Fibroblast of skin of back (primary cell): ENCODE measurements at regions not wholly inside any gene's neighbourhood (a gene's known extent, or its start where the extent isn't known, plus 50 kb on each side); places are given as distances from the start of the nearest gene placed in this dataset.
A peak's percentile ranks its signal among the peaks of the same experiment; 100 is the strongest.
"Not testable (repeated sequence)": the region's sequence is repeated elsewhere in the genome, so short reads cannot be mapped to it uniquely, and the experiment has no call there.

Experiments
- DNase-seq: peaks from one replicate; pipeline ENCODE4 v3.0.0-alpha.2; 2013

- not testable (repeated sequence) for DNase-seq
Measured at GRCh38 chr7:96829121-96829520, 119.5 kb upstream of the SEM1 start.

- DNase-seq: no peak
Measured at GRCh38 chr7:96831446-96831845, 121.8 kb upstream of the SEM1 start.

GRCh38 chr7:96832092-96832662, 122.5 kb upstream of the SEM1 start:
- DNase-seq: no peak

- no peak for DNase-seq
Measured at GRCh38 chr7:96833676-96834453, 124.2 kb upstream of the SEM1 start.

GRCh38 chr7:96836456-96836855, 126.8 kb upstream of the SEM1 start:
- no peak for DNase-seq

- no peak for DNase-seq
Measured at GRCh38 chr7:96837593-96837992, 127.9 kb upstream of the SEM1 start.

GRCh38 chr7:96838481-96838880, 128.8 kb upstream of the SEM1 start:
- DNase-seq: no peak

GRCh38 chr7:96855139-96855538, 145.5 kb upstream of the SEM1 start:
- DNase-seq: no peak

- no peak for DNase-seq
Measured at GRCh38 chr7:96855691-96856090, 146.0 kb upstream of the SEM1 start.

- no peak for DNase-seq
Measured at GRCh38 chr7:96869538-96869937, 135.8 kb upstream of the DLX6 start.

- no peak for DNase-seq
Measured at GRCh38 chr7:96870185-96870584, 135.2 kb upstream of the DLX6 start.

GRCh38 chr7:96870934-96871333, 134.4 kb upstream of the DLX6 start:
- no peak for DNase-seq

GRCh38 chr7:96887426-96887825, 117.9 kb upstream of the DLX6 start:
- peak; percentile 25 for DNase-seq

- no peak for DNase-seq
Measured at GRCh38 chr7:96899108-96899507, 106.2 kb upstream of the DLX6 start.

- no peak for DNase-seq
Measured at GRCh38 chr7:96901822-96902445, 103.4 kb upstream of the DLX6 start.

- DNase-seq: no peak
Measured at GRCh38 chr7:96903906-96904305, 101.4 kb upstream of the DLX6 start.

GRCh38 chr7:96910486-96910885, 94.9 kb upstream of the DLX6 start:
- DNase-seq: no peak

- DNase-seq: no peak
Measured at GRCh38 chr7:96915029-96915428, 90.3 kb upstream of the DLX6 start.

- no peak for DNase-seq
Measured at GRCh38 chr7:96920064-96920463, 85.3 kb upstream of the DLX6 start.

GRCh38 chr7:96920713-96921112, 84.6 kb upstream of the DLX6 start:
- no peak for DNase-seq

GRCh38 chr7:96921231-96921630, 84.1 kb upstream of the DLX6 start:
- DNase-seq: no peak

- DNase-seq: no peak
Measured at GRCh38 chr7:96921771-96922170, 83.6 kb upstream of the DLX6 start.

GRCh38 chr7:96923345-96923744, 82.0 kb upstream of the DLX6 start:
- not testable (repeated sequence) for DNase-seq

GRCh38 chr7:96927131-96927530, 78.2 kb upstream of the DLX6 start:
- DNase-seq: no peak
